Stimulated activated naive CD4-positive, alpha-beta T cell (primary cell): ENCODE measurements at regions not wholly inside any gene's neighbourhood (a gene's known extent, or its start where the extent isn't known, plus 50 kb on each side); places are given as distances from the start of the nearest gene placed in this dataset.

Source experiments
- DNase-seq, 6 experiments: peaks; one replicate each; lab custom pipeline; 2025; lab: John Stamatoyannopoulos, UW

DNA sequence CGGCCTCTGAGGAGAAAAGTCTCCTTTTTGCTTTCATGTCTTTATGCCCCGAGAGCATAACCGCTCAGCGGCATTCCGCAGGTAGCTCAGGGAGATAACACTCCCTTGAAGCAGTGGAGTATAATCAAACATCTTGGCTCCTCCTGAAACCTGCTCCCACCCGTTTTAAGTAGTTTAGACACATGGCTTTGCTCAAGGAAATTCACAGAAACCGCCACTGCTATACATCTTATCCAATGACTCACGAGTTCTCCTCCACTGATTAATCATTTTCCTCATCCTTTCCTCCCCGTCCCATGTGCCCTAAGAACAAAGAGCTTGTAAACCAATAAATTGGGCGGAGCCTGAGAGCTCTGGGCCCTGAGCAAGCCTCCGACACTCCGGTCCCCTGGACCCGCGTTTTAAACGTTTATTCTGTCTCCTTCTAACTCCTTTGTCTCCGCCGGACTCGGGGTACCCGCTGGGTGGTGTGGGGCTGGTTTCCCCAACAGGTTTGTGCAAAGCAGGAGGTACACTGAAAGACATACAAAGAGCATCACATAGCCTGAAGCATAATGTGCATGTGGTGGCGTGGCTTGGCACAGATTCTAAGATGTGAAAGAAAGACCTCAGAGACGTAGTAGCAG lies 401.2 kb downstream of the TLL1 start:
- no peak for DNase-seq

DNA sequence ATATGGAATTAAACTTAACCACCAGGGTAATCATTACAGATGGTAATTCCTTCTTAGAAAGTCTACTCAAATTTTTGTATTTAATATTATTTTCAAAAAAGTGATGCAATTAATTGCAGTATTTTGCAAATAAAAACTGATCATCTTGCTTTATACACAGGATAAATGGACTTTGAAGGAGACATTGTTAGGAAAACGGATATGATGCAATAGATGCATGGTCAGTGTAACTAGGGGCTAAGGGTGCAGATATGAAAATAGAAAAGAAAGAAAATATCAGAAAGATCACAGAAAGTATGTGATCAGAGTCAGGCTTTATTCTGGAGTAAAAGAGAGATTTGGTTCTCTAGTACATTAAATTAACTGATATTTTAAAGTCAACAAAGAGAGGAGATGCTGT lies 401.7 kb downstream of the TLL1 start:
- no peak for DNase-seq

DNA sequence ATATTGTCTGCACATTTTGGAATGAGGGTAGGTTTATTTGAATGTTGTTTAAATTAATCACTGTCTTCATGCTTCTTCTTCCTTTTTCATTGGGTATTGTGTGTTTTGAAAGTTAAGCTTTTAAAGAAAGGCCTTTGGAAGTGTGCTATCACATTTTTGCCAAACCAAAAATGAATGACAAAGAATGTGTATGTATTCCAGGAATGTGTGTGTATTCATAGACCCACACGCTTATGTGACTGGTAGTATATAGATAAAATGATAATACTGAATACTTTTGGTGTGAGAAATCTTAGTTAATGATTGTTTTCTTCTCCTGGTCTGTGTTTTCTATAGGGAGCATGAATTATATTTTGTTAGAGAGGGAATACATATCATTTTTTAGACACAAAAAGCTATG lies 404.4 kb downstream of the TLL1 start:
- DNase-seq = no peak

DNA sequence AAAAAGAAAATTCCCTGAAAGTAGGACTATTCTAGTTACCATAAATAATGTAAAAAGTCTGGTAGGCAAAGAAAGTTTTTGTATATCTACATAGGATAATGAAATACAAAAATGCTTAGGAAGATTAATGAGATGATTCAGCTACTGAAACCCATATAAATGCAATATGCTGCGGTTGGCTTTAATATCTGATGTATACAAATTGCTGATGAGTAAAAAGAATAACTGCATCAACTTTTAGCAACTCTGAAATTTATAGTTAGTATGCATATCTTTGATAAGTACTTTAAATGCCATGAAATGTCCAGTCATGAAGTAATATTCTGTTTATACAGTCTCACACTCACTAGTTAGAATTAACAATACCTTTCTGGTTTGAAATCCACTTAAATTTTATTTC lies 404.8 kb downstream of the TLL1 start:
- no peak for DNase-seq

DNA sequence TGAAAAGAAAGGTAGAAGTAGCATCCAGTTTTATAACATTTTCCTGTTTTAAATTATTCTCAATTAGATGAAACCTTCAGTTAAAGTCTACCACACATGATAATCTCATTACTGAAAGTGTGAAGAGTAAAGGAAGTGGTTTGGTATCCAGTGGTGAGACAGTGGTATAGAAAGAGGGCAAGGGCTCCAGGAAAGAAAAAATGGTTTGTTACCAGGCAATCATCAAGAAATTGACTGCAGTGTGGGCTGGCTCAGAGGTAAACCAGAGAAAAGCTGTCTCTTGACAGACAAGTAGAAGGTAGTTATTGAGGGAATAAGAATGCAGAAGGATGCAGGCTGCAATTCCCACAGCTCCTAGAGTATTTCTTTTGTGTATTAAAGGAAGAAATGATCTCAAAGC lies 406.2 kb downstream of the TLL1 start:
- no peak for DNase-seq

DNA sequence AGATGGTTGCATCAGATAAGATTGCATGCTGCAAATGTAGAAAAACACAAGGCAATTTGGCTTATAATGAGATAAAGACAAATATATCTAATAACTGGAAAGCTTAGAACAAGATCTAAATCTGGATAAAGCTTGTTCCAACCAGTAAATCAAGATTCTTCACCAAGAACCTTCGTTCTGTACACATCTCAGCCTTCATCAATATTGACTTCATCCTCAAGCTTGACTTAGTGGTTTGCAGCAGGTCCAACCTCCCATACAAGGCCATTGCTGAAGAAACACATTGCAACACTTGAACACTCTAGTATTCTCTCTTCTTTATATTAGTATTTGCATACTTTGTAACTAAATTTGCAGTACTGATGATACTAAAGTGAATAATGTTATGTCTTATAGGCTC lies 407.6 kb downstream of the TLL1 start:
- no peak for DNase-seq

DNA sequence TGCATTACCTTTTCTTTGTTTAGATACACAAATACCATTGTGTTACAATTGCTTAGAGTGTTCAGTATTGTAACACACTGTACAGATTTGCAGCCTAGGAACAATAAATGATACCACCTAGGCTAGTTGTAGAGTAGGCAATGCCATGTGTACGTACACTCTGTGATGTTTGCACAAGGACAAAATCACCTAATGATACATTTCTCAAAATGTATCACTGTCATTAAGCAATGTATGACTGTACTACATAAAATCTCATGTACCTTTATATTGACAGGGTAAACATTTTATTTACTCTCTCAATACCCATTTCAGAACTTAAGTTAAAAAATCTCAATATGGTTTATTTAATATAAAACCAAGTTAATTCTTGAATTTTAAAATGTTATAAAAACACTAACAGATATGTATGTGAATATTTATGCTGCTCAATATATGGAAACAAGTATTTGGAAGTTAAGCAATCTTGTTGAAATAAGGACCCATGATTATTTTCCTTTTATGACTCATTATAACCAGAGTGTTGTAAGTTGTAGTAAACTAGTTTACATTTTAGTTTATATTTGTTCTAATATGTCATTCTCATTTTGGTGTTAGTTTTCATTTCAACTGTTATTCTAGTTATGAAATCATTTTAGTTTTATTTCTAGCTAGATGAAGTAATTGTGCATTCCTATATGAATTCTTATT lies 409.2 kb downstream of the TLL1 start:
- no peak for DNase-seq

DNA sequence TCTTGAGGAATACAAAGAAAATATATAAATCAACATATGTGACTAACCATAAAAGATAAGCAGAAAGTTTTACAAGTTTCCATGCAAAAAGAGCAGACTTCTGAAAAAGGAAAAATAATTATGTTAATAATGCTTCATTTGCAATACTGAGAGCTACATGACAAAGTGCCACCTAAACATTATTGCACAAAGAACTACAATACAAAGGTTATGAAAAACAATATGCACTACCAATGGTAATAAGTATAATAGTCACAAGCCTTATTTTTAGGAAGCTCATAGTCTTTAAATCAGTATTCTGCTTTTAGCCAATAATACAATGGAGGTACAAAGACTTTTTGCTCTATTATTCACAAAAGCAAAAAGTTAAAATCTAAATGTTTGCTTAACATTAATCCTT lies 411.2 kb downstream of the TLL1 start:
- DNase-seq = no peak

DNA sequence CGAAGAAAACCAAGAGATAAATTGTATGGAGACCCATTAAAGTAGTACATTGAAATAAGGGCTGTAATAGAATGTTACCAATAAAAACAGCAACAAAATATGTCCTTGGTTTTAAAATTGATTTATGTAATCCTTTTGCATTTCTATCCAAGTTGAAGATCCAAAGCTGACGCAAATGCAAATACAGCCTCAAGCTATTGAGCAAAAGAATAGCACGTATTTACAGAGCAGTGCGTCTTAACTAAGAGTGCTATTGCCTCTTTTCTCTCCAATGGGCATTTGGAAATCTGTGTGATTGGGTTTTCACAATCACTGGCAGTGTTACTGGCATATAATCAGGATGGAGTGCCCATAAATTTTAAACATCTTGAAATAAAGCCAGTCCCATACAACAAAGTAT lies 417.4 kb downstream of the TLL1 start:
- no peak for DNase-seq

DNA sequence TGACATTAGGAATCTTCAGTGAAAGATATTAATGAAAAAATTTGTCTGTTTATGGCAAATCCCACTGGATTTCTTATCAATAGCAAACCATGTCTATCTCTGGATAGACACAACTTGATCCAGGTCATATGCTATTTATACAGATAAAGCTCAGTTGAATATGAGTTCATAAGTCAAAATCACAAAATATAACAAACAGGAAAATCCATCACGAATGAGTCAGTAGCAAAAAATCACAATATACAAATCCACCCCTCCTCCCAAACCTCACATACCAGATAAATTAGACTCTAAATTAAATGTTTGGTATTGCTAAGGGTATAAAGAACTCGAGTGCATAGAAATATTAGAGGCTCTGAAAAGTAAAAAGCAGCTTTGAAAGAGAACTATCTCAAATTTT lies 420.5 kb downstream of the TLL1 start:
- DNase-seq = no peak

DNA sequence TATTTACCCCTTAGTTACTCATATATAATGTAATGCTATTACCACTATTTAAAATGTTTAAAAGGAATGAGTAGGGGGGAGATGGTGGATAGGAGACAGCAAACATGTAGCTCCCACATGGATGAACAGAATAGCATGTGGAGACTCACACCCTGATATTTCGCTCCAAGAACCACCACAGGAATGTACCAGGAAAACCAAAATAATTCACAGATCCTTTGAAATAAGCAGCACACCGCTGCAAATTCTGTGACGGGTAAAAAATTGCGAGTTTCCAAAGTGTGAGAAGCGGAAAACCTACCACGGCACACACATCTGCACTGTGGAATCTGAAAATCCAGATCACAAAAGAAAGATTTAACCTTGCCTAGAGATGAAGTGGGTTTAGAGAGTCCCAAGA lies 428.2 kb downstream of the TLL1 start:
- no peak for DNase-seq

DNA sequence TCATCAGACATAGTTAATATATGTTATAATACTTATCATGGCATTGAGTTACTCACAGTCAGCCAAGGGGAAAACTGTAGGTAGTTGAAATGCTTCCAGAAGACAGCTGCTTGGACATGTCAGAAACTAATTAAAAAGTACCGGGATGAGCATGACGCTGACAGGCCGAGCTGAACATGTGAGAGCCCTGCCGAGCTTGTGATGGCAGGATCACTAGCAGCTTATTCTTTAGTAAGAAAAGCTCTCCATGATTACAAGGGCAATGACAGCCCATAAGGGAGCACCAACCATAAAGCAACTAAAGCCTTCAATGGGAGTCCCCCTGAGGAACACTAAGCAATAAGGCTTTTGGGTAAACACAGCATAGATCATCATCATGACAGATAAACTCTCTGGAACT lies 435.6 kb downstream of the TLL1 start:
- DNase-seq = no peak

DNA sequence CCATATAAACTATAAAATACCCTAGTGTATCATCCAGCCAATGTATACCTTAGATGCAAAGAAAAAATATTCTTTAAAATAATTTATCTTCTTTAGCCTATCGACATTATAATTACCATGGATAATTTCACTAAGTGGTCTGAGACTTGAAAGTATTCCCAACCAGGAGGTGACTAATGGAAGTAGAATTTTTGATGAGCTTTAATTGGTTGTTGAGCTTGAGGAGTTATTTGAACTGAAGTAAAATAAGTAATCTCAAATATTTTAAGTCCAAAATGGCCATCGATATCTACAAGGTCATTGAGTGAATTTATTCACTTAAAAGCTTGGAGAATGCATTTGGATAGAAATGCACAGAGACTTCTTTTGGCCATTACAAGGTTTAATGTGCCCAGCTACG lies 436.2 kb downstream of the TLL1 start:
- DNase-seq = no peak

DNA sequence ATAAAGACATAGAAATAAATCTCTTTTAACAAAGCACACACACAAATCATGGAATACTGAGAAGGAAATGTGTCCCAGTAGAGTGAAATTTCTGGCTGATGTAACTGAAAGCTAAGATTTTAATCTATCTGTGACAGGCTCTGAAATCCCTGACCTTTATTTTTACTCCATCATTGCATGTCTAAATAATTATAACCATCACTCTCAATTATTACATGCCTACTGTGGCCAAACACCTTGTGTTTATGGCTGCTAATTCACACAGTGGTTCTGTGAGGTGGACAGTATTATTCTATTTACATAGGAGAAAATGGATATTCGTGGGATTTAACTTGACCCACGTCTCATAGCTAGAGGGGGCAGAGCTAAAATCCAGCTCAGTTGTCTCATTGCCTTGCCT lies 438.1 kb downstream of the TLL1 start:
- DNase-seq = no peak

DNA sequence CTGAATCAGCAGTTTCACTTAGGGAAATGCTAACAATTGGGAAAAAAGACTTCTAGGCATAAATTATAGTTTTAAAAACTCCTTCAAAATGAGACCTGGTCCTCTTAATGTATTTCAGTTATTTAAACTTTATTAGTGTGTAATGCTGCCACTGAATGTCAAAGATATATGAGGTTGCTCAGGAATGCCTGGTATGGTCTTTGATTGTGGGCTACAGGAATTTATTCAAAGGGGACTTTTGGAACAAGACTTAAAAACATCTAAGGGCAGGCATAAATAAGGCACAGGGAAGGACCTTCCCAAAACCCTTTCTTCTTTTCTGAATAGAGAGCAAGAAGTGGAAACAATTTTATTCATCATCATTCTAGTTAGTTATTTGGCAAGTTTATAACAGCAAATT lies 439.1 kb downstream of the TLL1 start:
- no peak for DNase-seq

DNA sequence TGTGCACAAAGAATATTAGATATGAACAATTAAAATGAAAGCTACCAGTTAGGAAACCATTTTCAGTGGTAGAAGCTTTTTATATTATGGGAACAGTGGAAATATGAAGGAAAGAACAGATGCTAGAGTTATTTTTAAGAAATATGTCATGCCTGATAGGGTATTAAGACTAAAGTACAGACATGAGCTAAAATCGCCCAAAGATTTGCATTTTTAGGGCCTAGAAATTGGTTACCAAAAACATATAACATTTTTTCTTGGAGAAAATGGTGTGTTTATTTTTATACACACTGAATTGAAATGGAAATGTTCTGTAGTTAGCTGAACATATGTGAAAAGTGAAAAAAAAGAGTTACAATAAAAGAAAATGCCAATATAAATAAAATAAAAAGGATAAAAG lies 441.9 kb downstream of the TLL1 start:
- DNase-seq = no peak

DNA sequence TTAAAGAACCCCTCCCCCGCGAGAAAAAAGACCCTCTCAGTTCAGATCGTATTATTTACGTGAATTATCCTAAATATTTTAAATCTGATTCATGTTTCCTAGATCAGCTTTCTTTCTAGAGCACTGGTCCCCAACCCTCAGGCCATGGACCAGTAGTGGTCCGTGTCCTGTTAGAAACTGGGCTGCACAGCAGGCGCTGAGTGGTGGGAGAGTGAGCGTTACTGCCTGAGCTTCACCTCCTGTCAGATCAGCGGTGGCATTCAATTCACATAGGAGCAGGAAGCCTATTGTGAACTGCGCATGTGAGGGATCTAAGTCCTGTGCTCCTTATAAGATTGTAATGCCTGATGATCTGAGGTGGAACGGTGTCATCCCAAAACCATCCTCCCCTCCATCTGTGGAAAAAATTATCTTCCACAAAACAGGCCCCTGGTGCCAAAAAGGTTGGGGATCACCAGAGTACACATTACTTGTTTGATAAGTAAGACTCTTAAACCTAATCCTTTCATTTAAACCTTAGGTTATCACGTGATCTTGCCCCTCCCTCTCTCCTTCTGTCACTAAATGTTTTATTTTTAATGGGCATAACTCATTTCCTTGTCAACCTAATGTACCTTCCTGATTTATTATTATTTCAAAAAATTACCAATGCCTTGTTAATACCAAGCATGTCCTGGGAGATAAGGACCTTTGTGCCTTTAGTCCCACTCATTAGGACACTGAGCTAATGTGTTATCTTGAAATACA lies 442.9 kb downstream of the TLL1 start:
- no peak for DNase-seq

DNA sequence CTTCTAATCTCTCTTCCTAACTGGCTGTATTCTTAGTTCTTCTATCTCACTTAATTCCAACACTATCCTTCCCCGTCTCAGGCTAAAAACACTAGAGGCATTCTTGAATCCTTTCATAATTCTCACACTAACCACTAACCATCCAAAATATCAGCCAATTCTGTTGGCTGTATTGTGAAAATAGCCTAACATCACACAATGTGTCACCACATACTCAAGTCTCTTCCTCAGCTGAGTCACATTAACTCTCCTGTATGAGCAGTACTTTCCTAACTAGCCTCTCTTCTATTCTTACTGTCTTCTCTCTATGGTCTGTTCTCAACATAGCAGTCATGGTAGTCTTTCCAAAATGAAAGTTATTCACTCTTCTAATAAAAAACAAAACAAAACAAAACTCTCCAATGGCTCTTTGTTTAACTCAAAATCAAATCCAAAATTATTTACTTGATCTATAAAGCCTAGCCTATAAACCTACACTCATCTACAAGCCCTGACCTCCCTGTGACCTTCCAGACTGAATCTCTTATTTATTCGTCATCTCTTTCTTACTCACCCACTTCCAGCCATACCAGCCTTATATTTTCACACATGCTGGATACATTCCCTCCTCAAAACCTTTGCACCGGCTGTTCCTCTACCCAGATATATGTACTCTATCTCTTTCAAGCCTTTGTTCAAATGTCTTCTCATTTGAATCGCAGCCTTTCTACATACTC lies 445.9 kb downstream of the TLL1 start:
- DNase-seq = no peak

DNA sequence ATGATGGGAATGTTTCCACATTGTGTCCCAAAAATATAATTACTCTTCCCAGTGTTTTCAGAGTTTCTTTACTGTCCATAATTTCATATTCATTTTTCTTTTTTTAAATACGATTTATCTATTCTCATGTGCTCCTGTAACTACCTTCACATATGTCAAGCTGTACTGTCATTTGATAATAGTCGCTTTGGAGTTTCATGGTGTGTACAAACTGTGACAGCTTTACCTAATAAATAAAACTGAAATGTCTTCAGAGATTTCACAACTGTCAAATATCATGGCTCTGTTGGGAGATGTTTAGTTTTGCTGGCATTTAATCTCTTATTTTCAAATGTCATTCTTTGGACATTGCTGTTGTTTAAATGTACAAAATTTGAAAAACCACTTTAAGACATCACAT lies 450.2 kb downstream of the TLL1 start:
- no peak for DNase-seq

DNA sequence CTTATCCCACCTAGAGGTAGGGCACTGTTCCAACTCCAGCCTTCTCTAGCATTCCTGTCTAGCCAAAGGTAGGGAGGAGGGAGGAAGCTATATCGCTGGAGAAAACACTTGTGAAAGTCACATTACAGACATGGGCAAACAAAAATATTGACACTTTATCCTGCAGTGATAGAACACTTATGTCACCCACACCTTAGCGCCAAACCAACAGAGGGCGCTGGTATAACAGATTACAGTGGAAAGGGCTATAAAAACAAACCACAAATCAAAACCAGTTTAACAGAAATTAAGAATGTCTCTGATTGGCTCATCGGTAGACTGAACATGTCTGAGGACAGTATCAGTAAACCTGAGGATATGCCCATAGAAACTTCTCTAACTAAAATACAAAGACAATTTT lies 451.3 kb downstream of the TLL1 start:
- DNase-seq = no peak

DNA sequence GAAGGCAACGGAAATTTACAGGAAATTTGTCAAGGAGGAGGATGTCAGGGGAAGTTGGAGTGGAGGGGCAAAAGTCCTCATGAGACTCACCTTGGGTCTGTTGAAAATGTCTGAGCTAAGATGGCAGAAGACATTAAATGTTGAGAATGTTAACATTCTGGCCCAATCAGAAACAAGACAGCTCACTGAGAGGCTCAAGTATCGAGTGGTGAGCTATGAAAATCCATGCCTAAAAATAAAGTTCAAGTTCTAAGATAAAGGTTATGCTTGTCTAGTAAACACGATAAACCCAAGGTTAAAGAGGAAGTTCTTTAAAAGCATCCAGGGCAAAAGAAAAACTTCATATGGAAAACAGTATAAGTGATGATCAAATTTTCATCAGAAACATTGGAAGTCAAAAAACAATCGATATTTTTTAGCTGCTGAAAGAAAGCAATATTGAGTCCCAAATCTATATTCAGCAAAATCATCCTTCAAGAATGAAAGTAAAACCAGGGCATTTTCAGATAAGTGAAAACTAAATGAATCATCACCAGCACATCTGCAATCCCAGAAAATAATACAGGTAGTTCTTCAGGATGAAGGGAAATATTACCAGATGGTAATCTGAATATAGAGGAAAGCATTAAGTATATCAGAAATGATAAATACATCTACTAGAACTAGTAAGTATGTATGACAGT lies 462.4 kb downstream of the TLL1 start:
- no peak for DNase-seq

DNA sequence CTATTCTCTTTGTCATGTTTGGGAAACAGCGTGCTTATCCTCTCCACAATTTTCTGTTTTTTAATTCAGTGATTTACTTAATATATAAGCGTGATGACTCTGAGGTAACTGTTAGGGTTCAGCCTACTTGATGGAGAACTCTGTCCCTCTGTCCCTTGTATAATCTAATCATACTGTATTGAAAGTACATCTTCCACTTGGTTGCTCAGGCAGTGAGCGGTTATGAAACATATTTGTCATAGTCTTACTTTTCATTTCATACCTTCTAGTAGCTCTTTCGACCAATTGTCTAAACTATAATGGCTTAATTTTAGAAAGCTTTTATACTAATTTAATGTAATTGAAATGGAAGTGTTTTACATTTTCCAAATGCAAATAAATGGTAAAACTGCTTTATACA lies 469.0 kb downstream of the TLL1 start:
- no peak for DNase-seq
